ENCODE measurements at regions not wholly inside any gene's neighbourhood (a gene's known extent, or its start where the extent isn't known, plus 50 kb on each side); places are given as distances from the start of the nearest gene placed in this dataset.

- DNase-seq (ENCODE audit: low read depth): no peak
Observed at GRCh38 chr17:70654706-70655105, 485.4 kb downstream of the KCNJ2 start.

GRCh38 chr17:70655176-70655958 lies 486.0 kb downstream of the KCNJ2 start:
- no peak for DNase-seq (ENCODE audit: low read depth)

GRCh38 chr17:70658317-70658716 lies 489.0 kb downstream of the KCNJ2 start:
- no peak for DNase-seq (ENCODE audit: low read depth)

GRCh38 chr17:70658840-70659239 lies 489.5 kb downstream of the KCNJ2 start:
- no peak for DNase-seq (ENCODE audit: low read depth)

GRCh38 chr17:70661342-70662222 lies 492.2 kb downstream of the KCNJ2 start:
- DNase-seq (ENCODE audit: low read depth): no peak

GRCh38 chr17:70668276-70668937 lies 499.1 kb downstream of the KCNJ2 start:
- no peak for DNase-seq (ENCODE audit: low read depth)

GRCh38 chr17:70668938-70669778 lies 499.8 kb downstream of the KCNJ2 start:
- no peak for DNase-seq (ENCODE audit: low read depth)

GRCh38 chr17:70674061-70674460 lies 504.7 kb downstream of the KCNJ2 start:
- DNase-seq (ENCODE audit: low read depth): no peak

- DNase-seq (ENCODE audit: low read depth): no peak
Observed at GRCh38 chr17:70675070-70675590, 505.8 kb downstream of the KCNJ2 start.

- no peak for DNase-seq (ENCODE audit: low read depth)
Observed at GRCh38 chr17:70677783-70678647, 508.7 kb downstream of the KCNJ2 start.

- no peak for DNase-seq (ENCODE audit: low read depth)
Observed at GRCh38 chr17:70678889-70679288, 509.6 kb downstream of the KCNJ2 start.

GRCh38 chr17:70683936-70684335 lies 514.6 kb downstream of the KCNJ2 start:
- DNase-seq (ENCODE audit: low read depth): no peak

GRCh38 chr17:70687421-70687820 lies 518.1 kb downstream of the KCNJ2 start:
- no peak for DNase-seq (ENCODE audit: low read depth)

GRCh38 chr17:70691150-70691549 lies 521.8 kb downstream of the KCNJ2 start:
- no peak for DNase-seq (ENCODE audit: low read depth)

GRCh38 chr17:70699408-70699807 lies 530.1 kb downstream of the KCNJ2 start:
- no peak for DNase-seq (ENCODE audit: low read depth)

GRCh38 chr17:70702683-70703255 lies 533.4 kb downstream of the KCNJ2 start:
- DNase-seq (ENCODE audit: low read depth): no peak

GRCh38 chr17:70709596-70709995 lies 540.3 kb downstream of the KCNJ2 start:
- DNase-seq (ENCODE audit: low read depth): no peak

- DNase-seq (ENCODE audit: low read depth): no peak
Observed at GRCh38 chr17:70713694-70714093, 544.4 kb downstream of the KCNJ2 start.

- no peak for DNase-seq (ENCODE audit: low read depth)
Observed at GRCh38 chr17:70716551-70716950, 547.2 kb downstream of the KCNJ2 start.

- DNase-seq (ENCODE audit: low read depth): no peak
Observed at GRCh38 chr17:70717042-70717441, 547.7 kb downstream of the KCNJ2 start.
